ENCODE measurements at regions not wholly inside any gene's neighbourhood (a gene's known extent, or its start where the extent isn't known, plus 50 kb on each side); places are given as distances from the start of the nearest gene placed in this dataset.

DNA sequence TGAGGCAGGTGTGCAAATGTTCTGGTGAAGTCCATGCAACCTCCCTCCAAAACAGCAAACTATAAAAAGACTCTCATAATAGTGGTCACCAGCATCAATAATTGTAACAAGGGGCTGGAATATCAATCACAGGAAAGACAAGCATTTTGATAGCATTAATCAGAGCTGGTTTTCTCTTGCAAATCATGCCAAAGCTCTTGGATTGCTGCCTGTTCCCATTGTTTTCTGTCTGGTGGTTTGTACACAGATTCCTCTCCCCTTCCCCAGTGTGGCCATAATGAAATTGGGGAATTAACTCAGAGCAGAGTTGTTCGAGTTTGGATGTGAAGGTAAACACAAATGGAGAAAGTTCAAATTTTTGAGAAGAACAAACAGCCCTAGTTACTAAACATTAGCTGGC lies 134.2 kb downstream of the CDCA7 start:
- no peaks in the 10 kb centered on the region for H3K9me3 ChIP-seq (ENCODE audit: insufficient read depth, low read length, severe bottlenecking)
- no peak for TF ChIP-seq EZH2 (IDR thresholded peaks at IDR 0.05; ENCODE audit: borderline replicate concordance, low read depth, low read length, severe bottlenecking)
- TF ChIP-seq, protein P1, sequence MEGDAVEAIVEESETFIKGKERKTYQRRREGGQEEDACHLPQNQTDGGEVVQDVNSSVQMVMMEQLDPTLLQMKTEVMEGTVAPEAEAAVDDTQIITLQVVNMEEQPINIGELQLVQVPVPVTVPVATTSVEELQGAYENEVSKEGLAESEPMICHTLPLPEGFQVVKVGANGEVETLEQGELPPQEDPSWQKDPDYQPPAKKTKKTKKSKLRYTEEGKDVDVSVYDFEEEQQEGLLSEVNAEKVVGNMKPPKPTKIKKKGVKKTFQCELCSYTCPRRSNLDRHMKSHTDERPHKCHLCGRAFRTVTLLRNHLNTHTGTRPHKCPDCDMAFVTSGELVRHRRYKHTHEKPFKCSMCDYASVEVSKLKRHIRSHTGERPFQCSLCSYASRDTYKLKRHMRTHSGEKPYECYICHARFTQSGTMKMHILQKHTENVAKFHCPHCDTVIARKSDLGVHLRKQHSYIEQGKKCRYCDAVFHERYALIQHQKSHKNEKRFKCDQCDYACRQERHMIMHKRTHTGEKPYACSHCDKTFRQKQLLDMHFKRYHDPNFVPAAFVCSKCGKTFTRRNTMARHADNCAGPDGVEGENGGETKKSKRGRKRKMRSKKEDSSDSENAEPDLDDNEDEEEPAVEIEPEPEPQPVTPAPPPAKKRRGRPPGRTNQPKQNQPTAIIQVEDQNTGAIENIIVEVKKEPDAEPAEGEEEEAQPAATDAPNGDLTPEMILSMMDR (IDR thresholded peaks at IDR 0.05; ENCODE audit: borderline replicate concordance, extremely low read depth, low read length, poor library complexity, severe bottlenecking): no peak
- no peaks in the 10 kb centered on the region for H3K36me3 ChIP-seq (ENCODE audit: insufficient read depth, low read length)
- H3K4me2 ChIP-seq (ENCODE audit: insufficient read depth, low read length): no peak overlapping the region
- H3K4me3 ChIP-seq (ENCODE audit: low read depth in 1 of 2, low read length in 2 of 2): no peak overlapping the region
- no peak overlapping the region for H2AFZ ChIP-seq (ENCODE audit: low read depth, low read length)
- no peak for ATAC-seq (ENCODE audit: insufficient read depth, low read depth)
- H3K9ac ChIP-seq (ENCODE audit: low read depth, low read length): no peak overlapping the region
- no peaks in the 10 kb centered on the region for H3K4me1 ChIP-seq (ENCODE audit: insufficient read depth, low read length)
- H3K27me3 ChIP-seq (ENCODE audit: insufficient read depth, low read length, poor library complexity): no peaks in the 10 kb centered on the region
- H3K27ac ChIP-seq (ENCODE audit: low read length): no peak overlapping the region
- no peaks in the 10 kb centered on the region for H4K20me1 ChIP-seq (ENCODE audit: insufficient read depth, low read length)
- no peaks in the 10 kb centered on the region for H3K79me2 ChIP-seq (ENCODE audit: insufficient read depth, low read length)
- DNase-seq: no peak

- Histone ChIP-seq H3K9ac (ENCODE audit: low read depth, low read length) (no peak overlapping the region), H3K4me2 (ENCODE audit: insufficient read depth, low read length) (no peak overlapping the region), H2AFZ (ENCODE audit: low read depth, low read length) (no peak overlapping the region), H3K9me3 (ENCODE audit: insufficient read depth, low read length, severe bottlenecking) (no peaks in the 10 kb centered on the region), H4K20me1 (ENCODE audit: insufficient read depth, low read length) (no peaks in the 10 kb centered on the region), H3K79me2 (ENCODE audit: insufficient read depth, low read length) (no peaks in the 10 kb centered on the region), H3K4me1 (ENCODE audit: insufficient read depth, low read length) (no peaks in the 10 kb centered on the region), H3K36me3 (ENCODE audit: insufficient read depth, low read length) (no peaks in the 10 kb centered on the region), H3K27me3 (ENCODE audit: insufficient read depth, low read length, poor library complexity) (no peaks in the 10 kb centered on the region), H3K27ac (ENCODE audit: low read length) (no peak overlapping the region), H3K4me3 (ENCODE audit: low read depth in 1 of 2, low read length in 2 of 2) (no peak overlapping the region)
- DNase-seq (no peak), ATAC-seq (ENCODE audit: insufficient read depth, low read depth) (no peak)
- TF ChIP-seq, protein P1 (IDR thresholded peaks at IDR 0.05; ENCODE audit: borderline replicate concordance, extremely low read depth, low read length, poor library complexity, severe bottlenecking): no peak
- no peak for TF ChIP-seq EZH2 (IDR thresholded peaks at IDR 0.05; ENCODE audit: borderline replicate concordance, low read depth, low read length, severe bottlenecking)
Measured at GRCh38 chr2:173491418-173491817, 136.7 kb downstream of the CDCA7 start.

DNA sequence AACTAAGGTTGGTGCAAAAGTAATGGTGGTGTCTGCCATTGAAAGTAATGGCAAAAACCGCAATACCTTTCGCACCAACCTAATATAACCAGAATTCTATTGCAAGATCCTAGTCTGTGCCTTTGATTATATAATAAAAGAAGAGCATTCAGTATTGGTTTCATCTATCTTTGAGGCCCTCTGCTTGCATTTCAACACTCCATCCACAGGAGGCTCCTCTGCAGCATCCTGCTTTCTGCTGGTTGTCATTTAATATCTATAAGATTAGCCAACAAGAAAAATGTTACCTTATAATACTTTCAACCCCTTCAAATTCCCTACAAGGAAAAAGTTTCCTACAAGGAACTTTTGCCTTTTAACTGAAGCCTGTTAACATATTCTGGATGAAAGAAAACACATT lies 139.2 kb downstream of the CDCA7 start:
- H2AFZ ChIP-seq (ENCODE audit: low read depth, low read length): no peak overlapping the region
- peaks cover 2% of the 10 kb centered on the region for H3K9me3 ChIP-seq (ENCODE audit: insufficient read depth, low read length, severe bottlenecking)
- no peak overlapping the region for H3K4me2 ChIP-seq (ENCODE audit: insufficient read depth, low read length)
- H4K20me1 ChIP-seq (ENCODE audit: insufficient read depth, low read length): no peaks in the 10 kb centered on the region
- H3K9ac ChIP-seq (ENCODE audit: low read depth, low read length): no peak overlapping the region
- no peaks in the 10 kb centered on the region for H3K79me2 ChIP-seq (ENCODE audit: insufficient read depth, low read length)
- ATAC-seq (ENCODE audit: insufficient read depth, low read depth) (no peak), DNase-seq (no peak)
- no peaks in the 10 kb centered on the region for H3K36me3 ChIP-seq (ENCODE audit: insufficient read depth, low read length)
- TF ChIP-seq, protein P1 (IDR thresholded peaks at IDR 0.05; ENCODE audit: borderline replicate concordance, extremely low read depth, low read length, poor library complexity, severe bottlenecking): no peak
- TF ChIP-seq EZH2 (IDR thresholded peaks at IDR 0.05; ENCODE audit: borderline replicate concordance, low read depth, low read length, severe bottlenecking): no peak
- H3K27ac ChIP-seq (ENCODE audit: low read length): no peak overlapping the region
- no peaks in the 10 kb centered on the region for H3K27me3 ChIP-seq (ENCODE audit: insufficient read depth, low read length, poor library complexity)
- H3K4me1 ChIP-seq (ENCODE audit: insufficient read depth, low read length): no peaks in the 10 kb centered on the region
- no peak overlapping the region for H3K4me3 ChIP-seq (ENCODE audit: low read depth in 1 of 2, low read length in 2 of 2)

DNA sequence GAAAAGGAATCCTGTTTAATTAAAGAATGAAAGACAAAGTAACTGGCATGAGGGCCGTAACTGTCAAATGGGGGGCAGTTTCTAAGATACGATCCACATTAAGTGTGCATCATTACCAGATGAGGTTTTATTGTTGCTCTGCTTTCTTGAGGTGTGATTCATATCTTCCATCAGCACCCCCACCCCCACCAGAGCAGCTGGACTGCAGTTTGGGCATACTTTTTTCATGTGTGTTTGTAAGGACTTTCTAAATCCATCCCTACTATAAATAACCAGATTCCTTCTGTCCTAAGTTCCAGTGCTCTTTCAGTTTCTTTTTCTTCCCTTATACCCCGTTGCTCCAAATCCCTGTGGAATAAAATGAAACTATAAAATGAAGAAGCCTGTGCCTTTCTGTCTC lies 142.1 kb downstream of the CDCA7 start:
- no peak overlapping the region for H3K4me2 ChIP-seq (ENCODE audit: insufficient read depth, low read length)
- no peaks in the 10 kb centered on the region for H4K20me1 ChIP-seq (ENCODE audit: insufficient read depth, low read length)
- TF ChIP-seq, protein P1 (IDR thresholded peaks at IDR 0.05; ENCODE audit: borderline replicate concordance, extremely low read depth, low read length, poor library complexity, severe bottlenecking): no peak
- TF ChIP-seq EZH2 (IDR thresholded peaks at IDR 0.05; ENCODE audit: borderline replicate concordance, low read depth, low read length, severe bottlenecking): no peak
- no peak overlapping the region for H3K27ac ChIP-seq (ENCODE audit: low read length)
- DNase-seq: no peak
- peaks cover 9% of the 10 kb centered on the region for H3K9me3 ChIP-seq (ENCODE audit: insufficient read depth, low read length, severe bottlenecking)
- no peaks in the 10 kb centered on the region for H3K4me1 ChIP-seq (ENCODE audit: insufficient read depth, low read length)
- H3K4me3 ChIP-seq (ENCODE audit: low read depth in 1 of 2, low read length in 2 of 2): no peak overlapping the region
- H2AFZ ChIP-seq (ENCODE audit: low read depth, low read length): no peak overlapping the region
- no peak overlapping the region for H3K9ac ChIP-seq (ENCODE audit: low read depth, low read length)
- no peaks in the 10 kb centered on the region for H3K79me2 ChIP-seq (ENCODE audit: insufficient read depth, low read length)
- ATAC-seq (ENCODE audit: insufficient read depth, low read depth): no peak
- no peaks in the 10 kb centered on the region for H3K27me3 ChIP-seq (ENCODE audit: insufficient read depth, low read length, poor library complexity)
- no peaks in the 10 kb centered on the region for H3K36me3 ChIP-seq (ENCODE audit: insufficient read depth, low read length)

All from DND-41 (cell line).